Neuronal stem cell (in vitro differentiated cells): ENCODE measurements at regions not wholly inside any gene's neighbourhood (a gene's known extent, or its start where the extent isn't known, plus 50 kb on each side); places are given as distances from the start of the nearest gene placed in this dataset.

Experiments
- DNase-seq: peaks from one replicate; pipeline ENCODE4 v3.0.0-alpha.2; 2013; ENCODE audit warnings: low spot score
- H2AFZ ChIP-seq: one replicate; pipeline ENCODE4 v1.6.1; 2013; ENCODE audit warnings: mild to moderate bottlenecking, low read length, inconsistent platforms
- H2AK5ac ChIP-seq: 2 replicates; pipeline ENCODE4 v1.6.1; 2013; ENCODE audit warnings: low read depth, mild to moderate bottlenecking, inconsistent platforms, low read length, moderate library complexity, mixed read lengths
- H2BK120ac ChIP-seq: 2 replicates; pipeline ENCODE4 v1.6.1; 2013; ENCODE audit warnings: low read depth, mild to moderate bottlenecking, inconsistent platforms, low read length, moderate library complexity, mixed read lengths
- H2BK12ac ChIP-seq: one replicate; pipeline ENCODE4 v1.6.1; 2013; ENCODE audit warnings: low read length, inconsistent platforms
- H2BK15ac ChIP-seq: 2 replicates; pipeline ENCODE4 v1.6.1; 2013; ENCODE audit warnings: mild to moderate bottlenecking, low read length, inconsistent platforms, mixed read lengths
- H2BK5ac ChIP-seq: one replicate; pipeline ENCODE4 v1.6.1; 2013; ENCODE audit warnings: inconsistent platforms, mild to moderate bottlenecking, low read length, moderate library complexity
- H3K14ac ChIP-seq: one replicate; pipeline ENCODE4 v1.6.1; 2013; ENCODE audit warnings: low read length, inconsistent platforms
- H3K18ac ChIP-seq: 2 replicates; pipeline ENCODE4 v1.6.1; 2013; ENCODE audit warnings: low read length, inconsistent platforms
- H3K23ac ChIP-seq: 2 replicates; pipeline ENCODE4 v1.6.1; 2013; ENCODE audit warnings: low read depth, mild to moderate bottlenecking, mixed read lengths, low read length, inconsistent platforms; ENCODE audit not compliant: poor library complexity
- H3K27ac ChIP-seq: replicated peaks from 3 replicates; pipeline ENCODE4 v1.5.1; 2013; ENCODE audit warnings: low read length, inconsistent platforms
- H3K27me3 ChIP-seq, 3 experiments: 2 replicates each; pipeline ENCODE4 v1.6.1; 2013; ENCODE audit warnings: low read length in 3 of 3, mild to moderate bottlenecking in 2 of 3, inconsistent platforms in 1 of 3, low read depth in 1 of 3, mixed read lengths in 1 of 3, moderate library complexity in 1 of 3; ENCODE audit not compliant: control insufficient read depth in 3 of 3, insufficient read depth in 3 of 3
- H3K36me3 ChIP-seq, 2 donors: replicated peaks in 1 of 2; 2 replicates each; pipeline ENCODE4 v1.6.1; 2013; ENCODE audit warnings: low read length in 2 of 2; ENCODE audit not compliant: control insufficient read depth in 2 of 2, insufficient read depth in 2 of 2
- H3K4ac ChIP-seq: 2 replicates; pipeline ENCODE4 v1.6.1; 2013; ENCODE audit warnings: inconsistent platforms, mild to moderate bottlenecking, low read length, moderate library complexity
- H3K4me1 ChIP-seq, 2 donors: 1 replicate in 1 of 2; 2 replicates in 1 of 2; pipeline ENCODE4 v1.6.1; 2013; ENCODE audit warnings: low read length in 2 of 2, low read depth in 1 of 2; ENCODE audit not compliant: control insufficient read depth in 2 of 2, insufficient read depth in 1 of 2
- H3K4me2 ChIP-seq: one replicate; pipeline ENCODE4 v1.6.1; 2013; ENCODE audit warnings: mild to moderate bottlenecking, low read length, inconsistent platforms; ENCODE audit not compliant: insufficient read depth, poor library complexity, severe bottlenecking
- H3K4me3 ChIP-seq, 2 donors: 2 replicates each; pipeline ENCODE4 v1.5.1; 2013; ENCODE audit warnings: low read length in 2 of 2, mild to moderate bottlenecking in 2 of 2, inconsistent platforms in 1 of 2, moderate library complexity in 1 of 2
- H3K79me1 ChIP-seq: one replicate; pipeline ENCODE4 v1.6.1; 2013; ENCODE audit warnings: low read depth, mild to moderate bottlenecking, inconsistent platforms, low read length, moderate library complexity
- H3K9ac ChIP-seq: one replicate; pipeline ENCODE4 v1.6.1; 2013; ENCODE audit warnings: mild to moderate bottlenecking, low read depth, low read length, inconsistent platforms; ENCODE audit not compliant: poor library complexity
- H3K9me3 ChIP-seq, 2 donors: replicated peaks in 1 of 2; 2 replicates each; pipeline versions ENCODE3 to v1.6.1; 2013; ENCODE audit warnings: low read length in 2 of 2, mild to moderate bottlenecking in 2 of 2, inconsistent platforms in 1 of 2, low read depth in 1 of 2, mixed read lengths in 1 of 2, moderate library complexity in 1 of 2; ENCODE audit not compliant: control insufficient read depth in 2 of 2, insufficient read depth in 1 of 2
- H4K8ac ChIP-seq: one replicate; pipeline ENCODE4 v1.6.1; 2013; ENCODE audit warnings: low read depth, mild to moderate bottlenecking, inconsistent platforms, low read length, moderate library complexity
- H4K91ac ChIP-seq: one replicate; pipeline ENCODE4 v1.6.1; 2013; ENCODE audit warnings: low read length, low read depth, mild to moderate bottlenecking, inconsistent platforms; ENCODE audit not compliant: poor library complexity
- WGBS, 2 donors: extraction: QIAGEN DNeasy Blood & Tissue Kit; methylation state at CpG; one replicate each; pipeline ENCODE4 v1.1.7; 2013; ENCODE audit warnings: missing lambda C conversion rate in 2 of 2, mixed read lengths in 1 of 2; ENCODE audit not compliant: insufficient read length in 2 of 2, insufficient replicate concordance in 1 of 2; ENCODE audit errors: extremely low coverage in 2 of 2; 5-methylcytosine and 5-hydroxymethylcytosine counted together

DNA sequence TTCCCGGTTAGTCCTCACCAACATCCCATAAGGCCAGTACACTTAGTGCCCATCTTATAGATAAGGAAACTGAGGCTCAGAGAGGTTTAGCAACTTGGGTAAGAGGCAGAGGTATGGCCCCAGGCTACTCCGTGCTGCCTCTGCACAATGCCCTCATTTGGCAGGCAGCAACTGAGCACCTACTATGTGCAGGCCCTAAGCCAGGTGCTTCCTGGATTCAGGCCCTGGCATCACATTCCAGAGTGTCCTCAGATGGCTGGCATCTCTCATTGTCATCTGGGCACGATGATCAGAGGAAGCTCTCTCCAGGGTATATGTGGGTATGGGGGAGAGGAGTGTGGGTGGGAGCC is 53.8 kb upstream of the PSD2 start:
- no peak overlapping the region for H4K91ac ChIP-seq
- no peak overlapping the region for H2BK15ac ChIP-seq
- no peak overlapping the region for H3K23ac ChIP-seq
- H3K9me3 ChIP-seq = peaks cover 0 to 3% of the 10 kb centered on the region in 2 donors
- no peak for DNase-seq
- peaks cover 0 to 4% (median 0%) of the 10 kb centered on the region in 3 experiments for H3K27me3 ChIP-seq
- H2BK12ac ChIP-seq = no peak overlapping the region
- H2BK5ac ChIP-seq = no peak overlapping the region
- H2AK5ac ChIP-seq = peak overlapping the region; percentile 38
- H4K8ac ChIP-seq = no peak overlapping the region
- no peak overlapping the region for H2AFZ ChIP-seq
- H3K4me1 ChIP-seq = peaks cover 23 to 30% of the 10 kb centered on the region in 2 donors
- WGBS, 2 donors = no CpG with 5 or more reads among the region's 3 CpGs
- H3K9ac ChIP-seq = no peak overlapping the region
- H3K14ac ChIP-seq = no peak overlapping the region
- peak overlapping the region; percentile 35 for H3K18ac ChIP-seq
- no peaks in the 10 kb centered on the region for H3K79me1 ChIP-seq
- H3K4me2 ChIP-seq = no peak overlapping the region
- H2BK120ac ChIP-seq = no peak overlapping the region
- no peaks in the 10 kb centered on the region for H3K36me3 ChIP-seq
- no peak overlapping the region for H3K4me3 ChIP-seq
- H3K27ac ChIP-seq = no peak overlapping the region
- no peak overlapping the region for H3K4ac ChIP-seq

DNA sequence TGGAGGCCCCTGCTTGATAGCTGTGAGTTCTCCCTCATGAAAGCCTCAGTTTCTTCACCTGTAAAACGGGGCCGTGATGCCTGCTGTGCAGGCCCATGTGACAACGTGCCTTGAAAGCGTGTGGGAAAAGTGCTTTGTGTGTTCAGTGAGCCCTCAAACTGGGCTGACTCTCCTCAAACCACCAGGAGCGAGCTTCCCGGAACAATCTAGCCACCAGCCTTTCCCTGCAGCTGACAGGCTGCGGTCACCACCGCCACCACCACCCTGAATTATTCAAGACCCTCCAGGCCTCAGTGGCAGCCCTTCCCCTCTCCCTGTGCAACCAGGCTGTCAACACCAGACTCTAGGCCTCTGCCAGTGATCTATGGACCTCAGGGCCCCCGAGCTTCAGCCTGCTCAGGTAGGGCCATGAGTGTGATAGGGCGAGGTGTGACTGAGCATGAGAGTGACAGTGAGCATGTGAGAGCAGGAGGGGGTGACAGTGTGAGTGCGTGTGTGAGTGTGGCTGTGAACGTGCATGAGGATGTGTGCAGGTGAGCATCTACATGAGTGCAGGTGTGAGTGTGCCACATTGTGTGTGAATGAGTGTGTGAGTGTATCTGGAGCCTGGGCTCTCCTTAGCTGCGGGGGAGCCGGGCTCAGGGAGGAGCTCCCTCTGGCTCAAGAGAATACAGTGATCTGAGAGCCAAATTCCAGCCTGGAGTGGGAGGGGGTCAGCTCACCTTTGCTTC is 53.3 kb upstream of the PSD2 start:
- H2AK5ac ChIP-seq = peak overlapping the region; percentile 38
- H3K79me1 ChIP-seq = no peaks in the 10 kb centered on the region
- no peak overlapping the region for H3K4me3 ChIP-seq
- H3K9ac ChIP-seq = peak overlapping the region; percentile 65
- no peak overlapping the region for H3K14ac ChIP-seq
- no peak for DNase-seq
- no peak overlapping the region for H3K4me2 ChIP-seq
- no peak overlapping the region for H2BK5ac ChIP-seq
- peaks cover 0 to 9% (median 3%) of the 10 kb centered on the region in 3 experiments for H3K27me3 ChIP-seq
- H3K23ac ChIP-seq = peak overlapping the region; percentile 37
- H4K8ac ChIP-seq = no peak overlapping the region
- peaks cover 28 to 35% of the 10 kb centered on the region in 2 donors for H3K4me1 ChIP-seq
- no peak overlapping the region for H4K91ac ChIP-seq
- no peak overlapping the region for H3K4ac ChIP-seq
- no peak overlapping the region for H3K27ac ChIP-seq
- peaks cover 0 to 3% of the 10 kb centered on the region in 2 donors for H3K9me3 ChIP-seq
- peak overlapping the region; percentile 93 for H2BK15ac ChIP-seq
- WGBS, 2 donors = no CpG with 5 or more reads among the region's 14 CpGs
- peak overlapping the region; percentile 63 for H2BK12ac ChIP-seq
- H3K36me3 ChIP-seq = no peaks in the 10 kb centered on the region
- peak overlapping the region; percentile 8 for H3K18ac ChIP-seq
- no peak overlapping the region for H2BK120ac ChIP-seq
- H2AFZ ChIP-seq = no peak overlapping the region

DNA sequence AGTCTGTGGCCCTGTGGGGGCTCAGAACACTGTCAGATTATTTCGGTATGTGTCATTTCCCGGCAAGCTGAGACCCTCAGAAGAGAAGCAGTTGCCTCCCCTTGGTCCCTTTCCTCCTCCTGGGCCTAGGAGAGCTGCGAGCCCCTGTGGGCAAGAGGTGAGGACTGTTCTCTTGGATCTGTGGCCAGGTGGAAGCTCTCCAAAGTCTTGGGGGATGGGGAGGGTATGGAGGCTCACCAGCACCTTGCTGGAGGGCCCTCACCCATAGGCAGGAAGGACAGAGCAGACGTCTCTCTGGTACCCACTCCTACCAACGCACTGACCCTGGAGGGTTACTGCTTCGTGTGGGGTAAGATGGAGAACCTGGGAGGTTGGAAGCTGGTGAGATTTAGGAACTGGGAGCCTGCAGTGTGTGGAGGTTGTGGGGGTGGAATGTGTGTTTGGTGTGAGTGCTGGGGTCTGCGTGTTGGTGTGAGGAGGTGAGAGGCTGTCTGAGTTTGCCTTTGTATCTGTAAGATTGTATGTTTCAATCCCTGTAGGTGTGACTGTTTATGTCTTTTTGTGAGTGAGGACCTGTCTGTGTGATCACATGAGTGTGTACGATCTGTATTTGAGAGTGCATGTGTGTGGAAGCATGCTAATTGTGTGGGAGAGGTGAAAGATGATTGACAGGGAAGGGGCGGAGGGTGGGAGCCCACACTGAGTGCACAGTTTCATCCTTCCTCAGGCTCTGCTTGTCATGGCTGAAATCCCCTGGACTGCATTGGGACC is 52.4 kb upstream of the PSD2 start:
- no peak overlapping the region for H3K9ac ChIP-seq
- no peak overlapping the region for H3K23ac ChIP-seq
- H4K8ac ChIP-seq = no peak overlapping the region
- no peak overlapping the region for H3K4me2 ChIP-seq
- no peak overlapping the region for H3K4me3 ChIP-seq
- DNase-seq = no peak
- no peak overlapping the region for H2BK15ac ChIP-seq
- WGBS, 2 donors = 100% methylated on average over 1 of the region's 9 CpGs; no CpG with 5 or more reads in 1 of the 2 donors
- H3K36me3 ChIP-seq = no peaks in the 10 kb centered on the region
- no peak overlapping the region for H2BK5ac ChIP-seq
- peak overlapping the region; percentile 59 for H2BK12ac ChIP-seq
- H2BK120ac ChIP-seq = no peak overlapping the region
- H3K27me3 ChIP-seq = peaks cover 5 to 18% (median 11%) of the 10 kb centered on the region in 3 experiments
- no peak overlapping the region for H4K91ac ChIP-seq
- no peak overlapping the region for H3K14ac ChIP-seq
- no peaks in the 10 kb centered on the region for H3K79me1 ChIP-seq
- H3K27ac ChIP-seq = no peak overlapping the region
- H2AFZ ChIP-seq = no peak overlapping the region
- peaks cover 31 to 40% of the 10 kb centered on the region in 2 donors for H3K4me1 ChIP-seq
- peaks cover 0 to 3% of the 10 kb centered on the region in 2 donors for H3K9me3 ChIP-seq
- peak overlapping the region; percentile 26 for H2AK5ac ChIP-seq
- H3K4ac ChIP-seq = no peak overlapping the region
- H3K18ac ChIP-seq = no peak overlapping the region

DNA sequence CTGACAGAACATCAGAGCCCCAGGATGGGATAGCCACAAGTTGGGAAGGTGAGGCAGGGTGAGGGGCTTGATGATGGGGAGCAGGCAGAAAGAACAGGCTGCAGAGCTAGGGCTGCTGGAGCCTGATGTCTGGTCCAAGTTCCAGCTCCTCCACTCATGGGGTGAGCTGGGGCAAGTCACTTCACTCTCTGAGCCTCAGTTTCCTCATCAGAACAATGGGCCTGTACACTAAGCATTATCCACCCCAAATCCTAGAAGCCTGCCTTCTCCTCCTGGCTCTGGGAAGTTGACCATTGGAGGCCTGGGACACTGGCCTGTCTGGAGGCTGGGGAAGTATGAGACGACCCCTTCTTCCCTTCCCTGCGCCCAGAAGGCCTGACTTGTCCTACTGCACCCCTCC is 51.8 kb upstream of the PSD2 start:
- no peak overlapping the region for H3K4me3 ChIP-seq
- no peaks in the 10 kb centered on the region for H3K79me1 ChIP-seq
- H3K4me2 ChIP-seq = no peak overlapping the region
- H3K18ac ChIP-seq = peak overlapping the region; percentile 32
- H4K91ac ChIP-seq = no peak overlapping the region
- DNase-seq = no peak
- H3K27ac ChIP-seq = no peak overlapping the region
- H2BK120ac ChIP-seq = no peak overlapping the region
- no peak overlapping the region for H2BK15ac ChIP-seq
- H4K8ac ChIP-seq = no peak overlapping the region
- H3K9me3 ChIP-seq = peaks cover 0 to 3% of the 10 kb centered on the region in 2 donors
- no peak overlapping the region for H3K9ac ChIP-seq
- peaks cover 11 to 24% (median 17%) of the 10 kb centered on the region in 3 experiments for H3K27me3 ChIP-seq
- H3K23ac ChIP-seq = no peak overlapping the region
- peaks cover 30 to 39% of the 10 kb centered on the region in 2 donors for H3K4me1 ChIP-seq
- H3K36me3 ChIP-seq = no peaks in the 10 kb centered on the region
- peak overlapping the region; percentile 48 for H2BK12ac ChIP-seq
- no peak overlapping the region for H2BK5ac ChIP-seq
- no peak overlapping the region for H3K14ac ChIP-seq
- no peak overlapping the region for H3K4ac ChIP-seq
- WGBS, 2 donors = no CpG with 5 or more reads among the region's 2 CpGs
- H2AFZ ChIP-seq = no peak overlapping the region
- peak overlapping the region; percentile 57 for H2AK5ac ChIP-seq
